Heart left ventricle (tissue), 16 donors: ENCODE measurements at regions not wholly inside any gene's neighbourhood (a gene's known extent, or its start where the extent isn't known, plus 50 kb on each side); places are given as distances from the start of the nearest gene placed in this dataset.

ENCODE experiments used
- ATAC-seq, 4 donors: fragments of 200-7000 bp; cut with Tn5 transposase; one replicate each; pipeline ENCODE4 v1.9.1; 2020 to 2022; ENCODE audit warnings: moderate library complexity in 4 of 4, mild to moderate bottlenecking in 3 of 4, moderate number of reproducible peaks in 1 of 4
- DNase-seq, 5 donors: peaks; one replicate each; pipeline ENCODE4 v3.0.0-alpha.2; 2020
- H3K27ac ChIP-seq, 12 donors: fragments of 200-600 bp; sonication (generic) in 4 of 12; one replicate each; pipeline versions ENCODE4 v1.5.0 to v1.8.0; 2016 to 2022; ENCODE audit warnings: mild to moderate bottlenecking in 2 of 12
- H3K27me3 ChIP-seq, 9 donors: fragments of 200-600 bp; sonication (generic) in 2 of 9; one replicate each; pipeline versions ENCODE4 v1.5.1 to v1.8.0; 2016 to 2022; ENCODE audit warnings: mild to moderate bottlenecking in 3 of 9
- H3K36me3 ChIP-seq, 9 donors: fragments of 200-600 bp; sonication (generic) in 2 of 9; one replicate each; pipeline versions ENCODE4 v1.5.0 to v1.8.0; 2018 to 2022; ENCODE audit warnings: mild to moderate bottlenecking in 2 of 9
- H3K4me1 ChIP-seq, 12 donors: fragments of 200-600 bp; sonication (generic) in 4 of 12; one replicate each; pipeline versions ENCODE4 v1.5.0 to v1.8.0; 2016 to 2022; ENCODE audit warnings: mild to moderate bottlenecking in 3 of 12
- H3K4me3 ChIP-seq, 12 donors: fragments of 200-600 bp; sonication (generic) in 4 of 12; one replicate each; pipeline versions ENCODE4 v1.5.0 to v1.8.0; 2017 to 2022; ENCODE audit warnings: mild to moderate bottlenecking in 9 of 12, moderate library complexity in 4 of 12
- H3K9me3 ChIP-seq, 12 donors: fragments of 200-600 bp; sonication (generic) in 4 of 12; one replicate each; pipeline versions ENCODE4 v1.5.0 to v1.8.0; 2016 to 2022; ENCODE audit warnings: mild to moderate bottlenecking in 1 of 12
- POLR2A ChIP-seq, 2 donors: fragments of 450-650 bp; IDR thresholded peaks; one replicate each; pipeline ENCODE4 v1.6.1; 2017; ENCODE audit warnings: antibody characterized with exemption in 2 of 2, mild to moderate bottlenecking in 2 of 2, moderate library complexity in 2 of 2
- WGBS, 4 donors: extraction: QIAGEN DNeasy Blood & Tissue Kit in 2 of 4; methylation state at CpG; one replicate each; pipeline versions ENCODE4 v1.1.5 to v1.1.7; 2013 to 2018; 5-methylcytosine and 5-hydroxymethylcytosine counted together
- intact Hi-C, 10 donors: fragments of 100-400 bp; cut with DNase I; formaldehyde crosslinking; loops; one replicate each; pipeline versions ENCODE4 v1.11.1 to v1.14.2; 2022
- TF ChIP-seq, protein P1 (sequence below), 12 donors: fragments of 200-600 bp; sonication (generic) in 4 of 12; IDR thresholded peaks; one replicate each; pipeline versions ENCODE4 v1.5.0 to v1.8.0; 2018 to 2022; ENCODE audit warnings: antibody characterized with exemption in 12 of 12, mild to moderate bottlenecking in 5 of 12
- donor health status: ischemic (EF 13 %, LVEDD 7.1; RV severe dilation, severe dysfunction).
- donor health status: healthy with polysubstance abuse.
- donor health status: DM: no; HTN: yes; CAD: no.
- donor health status: DM: no; HTN: no; CAD: no.
- donor health status: ischemic (EF 25% LVEDD 6.9; RV normal size, moderate dysfunction).
- donor health status: ischemic (EF 25% LVEDD 5.7; RV mildly dilated, moderate dysfunction).
- donor health status: healthy.
- donor health status: DM: yes; HTN: yes; CAD: no.
- donor health status: ischemic (EF 35%, LVEDD 5.7; RV mildly dilated, moderate dysfunction).
- donor health status: nonischemic (EF 11% LVEDD 7.7; RV severe dilation, severe dysfunction).
- donor health status: DM: yes; HTN: yes; CAD: no.
- donor health status: PGD.
- donor health status: ischemic (EF 29% LVEDD 5.4; RV normal size, mild dysfunction).
- donor health status: nonischemic (EF 23%, LVEDD 6.1; RV moderate dilation, normal function).

DNA sequence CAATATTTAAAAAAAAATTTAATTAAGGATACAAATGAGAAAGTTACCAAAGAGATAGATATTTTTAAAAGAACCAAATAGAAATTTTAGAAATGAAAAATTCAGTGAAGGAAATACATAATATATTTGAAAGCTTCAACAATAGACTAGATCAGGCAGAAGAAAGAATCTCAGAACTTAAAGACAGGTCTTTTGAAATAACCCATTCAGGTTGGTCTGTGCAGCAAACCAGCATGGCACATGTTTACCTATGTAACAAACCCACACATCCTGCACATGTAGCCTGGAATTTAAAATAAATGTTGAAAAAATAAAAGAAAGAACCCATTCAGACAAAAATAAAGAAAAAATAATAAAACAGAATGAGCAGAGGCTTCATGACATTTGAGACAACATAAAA lies 221.1 kb upstream of the ID4 start:
- Histone ChIP-seq H3K27me3 (no peaks in the 10 kb centered on the region), H3K4me3 (no peak overlapping the region), H3K4me1 (no peaks in the 10 kb centered on the region), H3K36me3 (no peaks in the 10 kb centered on the region), H3K9me3 (peaks cover 0 to 41% (median 8%) of the 10 kb centered on the region in 12 donors), H3K27ac (no peak overlapping the region)
- ATAC-seq: no peak
- intact Hi-C loops: no loop called here
- no peak for DNase-seq
- TF ChIP-seq, protein P1, sequence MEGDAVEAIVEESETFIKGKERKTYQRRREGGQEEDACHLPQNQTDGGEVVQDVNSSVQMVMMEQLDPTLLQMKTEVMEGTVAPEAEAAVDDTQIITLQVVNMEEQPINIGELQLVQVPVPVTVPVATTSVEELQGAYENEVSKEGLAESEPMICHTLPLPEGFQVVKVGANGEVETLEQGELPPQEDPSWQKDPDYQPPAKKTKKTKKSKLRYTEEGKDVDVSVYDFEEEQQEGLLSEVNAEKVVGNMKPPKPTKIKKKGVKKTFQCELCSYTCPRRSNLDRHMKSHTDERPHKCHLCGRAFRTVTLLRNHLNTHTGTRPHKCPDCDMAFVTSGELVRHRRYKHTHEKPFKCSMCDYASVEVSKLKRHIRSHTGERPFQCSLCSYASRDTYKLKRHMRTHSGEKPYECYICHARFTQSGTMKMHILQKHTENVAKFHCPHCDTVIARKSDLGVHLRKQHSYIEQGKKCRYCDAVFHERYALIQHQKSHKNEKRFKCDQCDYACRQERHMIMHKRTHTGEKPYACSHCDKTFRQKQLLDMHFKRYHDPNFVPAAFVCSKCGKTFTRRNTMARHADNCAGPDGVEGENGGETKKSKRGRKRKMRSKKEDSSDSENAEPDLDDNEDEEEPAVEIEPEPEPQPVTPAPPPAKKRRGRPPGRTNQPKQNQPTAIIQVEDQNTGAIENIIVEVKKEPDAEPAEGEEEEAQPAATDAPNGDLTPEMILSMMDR (IDR thresholded peaks at IDR 0.05): no peak
- no peak for TF ChIP-seq POLR2A (IDR thresholded peaks at IDR 0.05)

DNA sequence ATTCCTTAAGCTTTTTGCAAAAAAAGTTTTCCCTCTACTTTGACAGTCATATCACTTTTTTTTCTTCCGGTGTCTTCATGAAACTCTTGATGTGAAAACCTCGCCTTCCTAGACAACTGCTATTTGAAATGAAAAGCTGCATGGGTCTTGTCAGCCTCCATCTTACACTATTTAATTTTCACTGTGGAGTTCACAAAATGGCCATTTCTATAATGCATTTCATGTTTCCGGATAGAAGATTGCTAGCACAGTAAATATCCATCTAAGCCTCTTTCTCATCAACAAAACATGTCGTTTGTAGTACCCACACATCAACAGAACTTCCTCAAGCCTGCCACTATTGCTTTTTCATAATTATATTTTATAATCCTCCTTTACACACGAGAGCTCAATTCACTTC lies 204.9 kb upstream of the ID4 start:
- no peaks in the 10 kb centered on the region for H3K27me3 ChIP-seq
- no peaks in the 10 kb centered on the region for H3K9me3 ChIP-seq
- no peaks in the 10 kb centered on the region for H3K36me3 ChIP-seq
- ATAC-seq: no peak
- WGBS, 4 donors: 78 to 79% (median 79%) methylated on average over 5 of the region's 5 CpGs
- no peak for DNase-seq
- intact Hi-C loops: no loop called here
- no peak overlapping the region for H3K4me3 ChIP-seq
- TF ChIP-seq POLR2A (IDR thresholded peaks at IDR 0.05): no peak
- TF ChIP-seq, protein P1 (IDR thresholded peaks at IDR 0.05): no peak
- H3K27ac ChIP-seq: no peak overlapping the region
- no peaks in the 10 kb centered on the region for H3K4me1 ChIP-seq

DNA sequence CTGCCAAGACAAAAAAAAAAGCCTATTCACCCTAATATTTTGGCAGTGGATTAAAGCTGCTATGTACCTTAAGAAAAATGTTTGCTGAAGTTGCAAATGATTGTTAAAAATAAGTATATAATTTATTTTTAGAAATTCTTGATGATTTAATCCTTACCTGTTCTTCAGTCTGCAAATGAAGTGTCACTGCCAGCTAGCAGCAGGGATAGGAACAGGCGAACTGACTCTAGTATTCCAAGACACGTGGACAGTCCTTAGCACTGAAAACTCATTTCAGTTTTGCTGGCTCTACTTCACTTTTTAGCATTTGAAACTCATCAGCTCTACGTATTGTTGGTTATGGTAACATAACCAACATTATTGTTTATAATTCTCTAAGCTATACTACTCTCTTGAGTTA lies 204.4 kb upstream of the ID4 start:
- Histone ChIP-seq H3K9me3 (no peaks in the 10 kb centered on the region), H3K4me1 (no peaks in the 10 kb centered on the region), H3K36me3 (no peaks in the 10 kb centered on the region), H3K27me3 (no peaks in the 10 kb centered on the region), H3K4me3 (no peak overlapping the region), H3K27ac (no peak overlapping the region)
- 69 to 78% (median 72%) methylated on average over 3 of the region's 3 CpGs for WGBS, 4 donors
- TF ChIP-seq, protein P1 (IDR thresholded peaks at IDR 0.05): no peak
- TF ChIP-seq POLR2A (IDR thresholded peaks at IDR 0.05): no peak
- ATAC-seq (no peak), DNase-seq (no peak)
- intact Hi-C loops: no loop called here

DNA sequence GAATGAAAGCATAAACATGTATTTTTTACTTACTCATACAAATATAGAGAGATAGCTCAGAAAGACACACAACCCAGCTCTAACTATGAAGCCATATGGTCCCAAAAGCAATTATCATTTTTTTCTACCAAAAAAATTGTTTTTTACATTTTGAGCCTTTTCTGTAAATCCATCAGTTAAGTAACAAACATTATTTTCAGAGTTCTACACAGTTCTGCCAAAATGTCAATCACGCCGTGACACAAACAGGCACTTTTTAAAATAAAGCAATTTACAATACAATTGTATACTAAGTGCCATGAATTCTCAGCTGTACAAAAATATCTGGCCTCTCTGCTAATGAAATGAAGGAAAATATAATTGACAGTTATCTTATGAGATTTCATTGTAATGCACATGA lies 201.4 kb upstream of the ID4 start:
- no peak for TF ChIP-seq POLR2A (IDR thresholded peaks at IDR 0.05)
- TF ChIP-seq, protein P1 (IDR thresholded peaks at IDR 0.05): no peak
- WGBS, 4 donors: 97 to 100% (median 98%) methylated on average over 2 of the region's 2 CpGs
- no peaks in the 10 kb centered on the region for H3K27me3 ChIP-seq
- DNase-seq: no peak
- H3K4me3 ChIP-seq: no peak overlapping the region
- H3K9me3 ChIP-seq: peaks cover 0 to 7% (median 0%) of the 10 kb centered on the region in 12 donors
- no peak overlapping the region for H3K27ac ChIP-seq
- H3K4me1 ChIP-seq: no peaks in the 10 kb centered on the region
- no peak for ATAC-seq
- H3K36me3 ChIP-seq: no peaks in the 10 kb centered on the region
- intact Hi-C loops: no loop called here
